GM12878 (cell line): ENCODE measurements at regions not wholly inside any gene's neighbourhood (a gene's known extent, or its start where the extent isn't known, plus 50 kb on each side); places are given as distances from the start of the nearest gene placed in this dataset.
"Not testable (repeated sequence)": the region's sequence is repeated elsewhere in the genome, so short reads cannot be mapped to it uniquely, and the experiment has no call there.

Experiments used
- ATAC-seq: fragments of 200-7000 bp; cut with Tn5 transposase; 3 replicates; pipeline ENCODE4 v1.9.1; 2020; ENCODE audit warnings: mild to moderate bottlenecking, moderate library complexity
- BruUV-seq: library from RNA; stranded (reverse); fragments of 400-500 nt; replicated peaks from 2 replicates; lab custom pipeline; 2021; lab: Mats Ljungman, UMichigan
- CTCF ChIA-PET: fragments of 300-600 bp; sonication (Branson Sonifier 250); formaldehyde crosslinking; extraction: SDS; loops from one replicate; lab custom pipeline; 2021; ENCODE audit warnings: inconsistent platforms; lab: Yijun Ruan, JAX
- POLR2A ChIA-PET: fragments of 350-600 bp; formaldehyde crosslinking; extraction: SDS; loops from one replicate; lab custom pipeline; 2021; ENCODE audit warnings: inconsistent platforms; lab: Charles Lee
- RAD21 ChIA-PET: fragments of 300-600 bp; sonication (Branson Sonifier 250); formaldehyde crosslinking; loops from one replicate; lab custom pipeline; 2023; ENCODE audit warnings: antibody characterized with exemption; ENCODE audit not compliant: unreplicated experiment; lab: Charles Lee
- SMC1A ChIA-PET: fragments of 300-600 bp; sonication (Branson Sonifier 250); formaldehyde crosslinking; loops from one replicate; lab custom pipeline; 2023; ENCODE audit not compliant: unreplicated experiment, uncharacterized antibody; lab: Charles Lee
- DNase-seq: peaks from one replicate; pipeline ENCODE4 v3.0.0-alpha.2; 2011; ENCODE audit warnings: low read depth, low spot score
- FAIRE-seq: peaks from 3 replicates; lab custom pipeline; 2011; peaks lifted over from hg19 to GRCh38; lab: Jason Lieb, UNC
- H2AFZ ChIP-seq: 2 replicates; pipeline ENCODE4 v1.6.0; 2011; ENCODE audit warnings: low read depth, low read length, control low read depth; ENCODE audit not compliant: control insufficient read depth
- H3K27ac ChIP-seq: 2 replicates; pipeline ENCODE4 v1.5.1; 2011; ENCODE audit warnings: control low read depth; ENCODE audit not compliant: control insufficient read depth, insufficient read depth
- H3K27me3 ChIP-seq, 2 experiments: replicated peaks in 1 of 2; 2 replicates each; pipeline versions ENCODE4 v1.6.0 to v1.6.1; 2011; ENCODE audit warnings: low read length in 1 of 2; ENCODE audit not compliant: control insufficient read depth in 2 of 2, insufficient read depth in 2 of 2
- H3K36me3 ChIP-seq, 2 experiments: 2 replicates each; pipeline ENCODE4 v1.5.1; 2011; ENCODE audit warnings: low read length in 1 of 2; ENCODE audit not compliant: control insufficient read depth in 2 of 2, insufficient read depth in 2 of 2
- H3K4me1 ChIP-seq: 2 replicates; pipeline ENCODE4 v1.6.1; 2011; ENCODE audit warnings: mild to moderate bottlenecking, low read length, moderate library complexity, mixed read lengths; ENCODE audit not compliant: control insufficient read depth, insufficient read depth
- H3K4me2 ChIP-seq: 2 replicates; pipeline ENCODE4 v1.6.0; 2011; ENCODE audit warnings: control low read depth; ENCODE audit not compliant: control insufficient read depth, insufficient read depth
- H3K4me3 ChIP-seq: fragments of 200-600 bp; sonication (generic); 2 replicates; pipeline ENCODE4 v1.5.1; 2016
- H3K79me2 ChIP-seq: 2 replicates; pipeline ENCODE4 v1.6.0; 2011; ENCODE audit warnings: low read length; ENCODE audit not compliant: control insufficient read depth, insufficient read depth
- H3K9ac ChIP-seq: 2 replicates; pipeline ENCODE4 v1.8.0; 2011; ENCODE audit warnings: low read length, control low read depth, mixed read lengths; ENCODE audit not compliant: control insufficient read depth, insufficient read depth
- H3K9me3 ChIP-seq: replicated peaks from 3 replicates; pipeline ENCODE4 v1.5.1; 2011; ENCODE audit warnings: mild to moderate bottlenecking, low read length; ENCODE audit not compliant: control insufficient read depth, insufficient read depth
- H4K20me1 ChIP-seq: 2 replicates; pipeline ENCODE4 v1.6.0; 2011; ENCODE audit not compliant: control insufficient read depth, insufficient read depth
- EZH2 ChIP-seq: IDR thresholded peaks from 2 replicates; pipeline ENCODE4 v1.6.1; 2012; ENCODE audit warnings: low read depth, mild to moderate bottlenecking, control low read depth, inconsistent platforms, low read length, borderline replicate concordance; ENCODE audit not compliant: control insufficient read depth
- HSF1 ChIP-seq: fragments of 150-350 bp; IDR thresholded peaks from 2 replicates; pipeline ENCODE4 v1.6.1; 2014; ENCODE audit warnings: mild to moderate bottlenecking, low read depth, low read length
- RB1 ChIP-seq: fragments of 450-650 bp; formaldehyde crosslinking; IDR thresholded peaks from 2 replicates; pipeline ENCODE4 v1.6.1; 2017; ENCODE audit warnings: mild to moderate bottlenecking, borderline replicate concordance
- STAT1 ChIP-seq: fragments of 450-650 bp; conservative IDR thresholded peaks from 2 replicates; pipeline ENCODE4 v1.6.1; 2014; ENCODE audit warnings: antibody characterized with exemption, mild to moderate bottlenecking
- WGBS: methylation state at CpG from one replicate; pipeline ENCODE4 v1.1.6; 2016; ENCODE audit warnings: low lambda C conversion rate; ENCODE audit not compliant: insufficient replicate concordance, insufficient coverage; ENCODE audit errors: missing lambda C conversion rate; 5-methylcytosine and 5-hydroxymethylcytosine counted together
- in situ Hi-C: fragments of 300-500 bp; cut with MboI; formaldehyde crosslinking; loops from 9 replicates; pipeline ENCODE4 v1.14.3; 2018; ENCODE audit warnings: mixed read lengths
- intact Hi-C: fragments of 100-400 bp; cut with micrococcal nuclease; formaldehyde crosslinking; loops from one replicate; pipeline ENCODE4 v1.14.2; 2022; ENCODE audit not compliant: unreplicated experiment

GRCh38 chrX:102808336-102808735 lies 87.8 kb downstream of the GPRASP3 start:
- TF ChIP-seq EZH2 (no peak), HSF1 (no peak), STAT1 (no peak), RB1 (no peak)
- DNase-seq (no peak), ATAC-seq (no peak), FAIRE-seq (no peak)
- ChIA-PET CTCF (no interaction called here), RAD21 (no interaction called here), SMC1A (interaction anchor here (0.5 kb wide), 1 partner anchor 747 kb away, joined by 3 read pairs; no protein-coding TSS in a partner anchor), POLR2A (no interaction called here)
- Histone ChIP-seq H3K4me2 (no peak overlapping the region), H3K4me1 (no peaks in the 10 kb centered on the region), H3K27ac (no peak overlapping the region), H3K79me2 (no peaks in the 10 kb centered on the region), H3K36me3 (no peaks in the 10 kb centered on the region), H2AFZ (no peak overlapping the region), H4K20me1 (no peaks in the 10 kb centered on the region), H3K4me3 (no peak overlapping the region), H3K27me3 (no peaks in the 10 kb centered on the region; a peak in 1 of 4 replicates), H3K9me3 (no peaks in the 10 kb centered on the region), H3K9ac (no peak overlapping the region)
- WGBS: 40% methylated on average over 1 of the region's 1 CpG
- no TSS peak for BruUV-seq
- in situ Hi-C loops (no loop called here), intact Hi-C loops (no loop called here)

- CTCF ChIA-PET, H3K4me2 ChIP-seq, H3K27me3 ChIP-seq, H2AFZ ChIP-seq, BruUV-seq, H3K27ac ChIP-seq, H4K20me1 ChIP-seq, H3K4me3 ChIP-seq, DNase-seq, H3K79me2 ChIP-seq, intact Hi-C loops, in situ Hi-C loops, FAIRE-seq, SMC1A ChIA-PET, RAD21 ChIA-PET, H3K36me3 ChIP-seq, H3K9me3 ChIP-seq, ATAC-seq, H3K4me1 ChIP-seq, H3K9ac ChIP-seq, POLR2A ChIA-PET: not testable (repeated sequence)
- WGBS: 67% methylated on average over 2 of the region's 2 CpGs
These were observed 97.7 kb downstream of the GPRASP3 start for GRCh38 chrX:102818269-102818668.
